ENCODE measurements at regions not wholly inside any gene's neighbourhood (a gene's known extent, or its start where the extent isn't known, plus 50 kb on each side); places are given as distances from the start of the nearest gene placed in this dataset.
"Not testable (repeated sequence)": the region's sequence is repeated elsewhere in the genome, so short reads cannot be mapped to it uniquely, and the experiment has no call there.

DNA sequence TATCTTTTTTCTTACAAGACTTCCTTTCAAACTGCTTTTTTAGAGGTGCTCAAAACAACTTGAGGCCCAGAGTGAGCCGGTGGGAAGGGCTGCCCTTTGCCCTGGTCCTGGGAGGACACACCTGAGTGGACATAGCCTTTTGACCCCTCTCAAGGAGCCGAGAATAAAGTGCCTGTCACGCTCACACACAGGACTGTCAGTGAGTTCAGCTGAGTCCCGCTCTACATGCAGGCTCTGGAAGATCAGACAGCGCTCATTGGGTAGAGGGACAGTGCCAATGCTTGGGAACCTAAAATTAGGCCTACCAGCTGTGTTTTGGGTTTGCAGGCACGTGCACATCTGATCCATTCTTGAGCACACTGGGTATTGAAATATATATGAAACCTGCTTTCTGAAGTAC is 387.8 kb downstream of the CD83 start:
- no peak for DNase-seq

DNA sequence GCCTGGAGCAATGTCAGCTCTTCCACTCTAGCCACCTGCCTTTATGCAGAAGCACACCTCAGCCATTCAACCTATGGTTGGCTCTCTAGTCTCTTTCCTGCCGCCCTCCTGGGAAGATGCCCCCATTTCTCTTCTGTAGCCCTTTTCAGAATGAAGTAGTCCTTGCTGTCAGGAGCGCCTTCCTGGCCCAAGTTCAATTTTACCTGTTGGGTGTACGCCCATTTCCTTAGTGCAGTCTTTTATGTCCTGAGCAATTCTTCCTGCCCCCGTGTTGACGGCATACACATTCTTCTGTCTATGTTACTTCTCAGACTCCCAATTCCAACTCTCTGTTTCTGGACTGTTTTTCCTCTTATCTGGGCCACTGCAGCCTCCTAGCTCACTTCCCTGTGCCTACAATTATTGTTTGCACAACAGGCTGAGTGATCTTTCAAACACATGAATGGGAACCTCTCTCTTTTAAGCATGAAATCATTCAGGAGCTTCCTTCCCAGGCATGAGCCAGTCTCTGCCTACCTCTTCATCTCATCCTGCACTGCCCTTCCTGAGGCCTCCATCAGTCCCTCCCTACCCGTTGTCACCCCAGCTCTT is 389.2 kb downstream of the CD83 start:
- DNase-seq, result peak; percentile 22 to 34 (median 24)

DNA sequence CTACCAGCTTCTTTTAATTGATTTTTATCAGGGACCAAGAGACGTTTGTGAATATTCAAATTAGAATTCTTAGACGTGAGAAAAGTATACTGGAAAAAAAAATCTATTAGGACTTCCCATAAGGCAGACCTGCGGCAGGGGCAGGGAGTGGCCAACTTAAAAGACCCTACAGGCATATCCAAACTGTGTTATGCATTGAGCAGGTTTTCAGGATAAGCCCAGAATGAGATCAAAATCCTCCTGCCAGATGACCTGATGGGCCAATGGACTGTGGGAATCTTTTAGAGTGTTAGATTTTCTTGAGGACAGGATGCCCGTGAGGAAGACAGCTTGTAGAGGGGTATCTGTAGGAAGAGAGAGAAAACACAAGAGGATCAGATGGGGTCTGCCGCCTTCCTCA is 391.5 kb downstream of the CD83 start:
- no peak for DNase-seq

DNA sequence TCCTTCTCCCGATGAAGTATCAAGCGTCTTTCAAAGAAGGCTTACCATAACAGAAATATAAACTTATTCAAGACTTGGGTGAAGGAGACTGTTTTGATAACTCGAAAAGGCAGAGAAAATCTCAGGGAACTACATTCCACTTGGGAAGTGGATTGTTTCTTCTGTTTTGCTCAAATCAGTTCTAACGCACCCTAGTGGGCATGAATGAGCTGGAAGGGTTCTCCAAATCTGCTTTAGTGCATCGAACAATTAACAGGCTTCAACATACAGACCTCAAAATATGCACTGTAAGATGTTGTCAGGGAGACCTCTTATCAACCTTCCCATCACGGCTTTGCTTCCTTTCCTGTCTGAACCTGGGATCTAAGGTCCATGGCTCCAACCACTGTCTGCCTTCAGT is 392.5 kb downstream of the CD83 start:
- DNase-seq, result no peak

DNA sequence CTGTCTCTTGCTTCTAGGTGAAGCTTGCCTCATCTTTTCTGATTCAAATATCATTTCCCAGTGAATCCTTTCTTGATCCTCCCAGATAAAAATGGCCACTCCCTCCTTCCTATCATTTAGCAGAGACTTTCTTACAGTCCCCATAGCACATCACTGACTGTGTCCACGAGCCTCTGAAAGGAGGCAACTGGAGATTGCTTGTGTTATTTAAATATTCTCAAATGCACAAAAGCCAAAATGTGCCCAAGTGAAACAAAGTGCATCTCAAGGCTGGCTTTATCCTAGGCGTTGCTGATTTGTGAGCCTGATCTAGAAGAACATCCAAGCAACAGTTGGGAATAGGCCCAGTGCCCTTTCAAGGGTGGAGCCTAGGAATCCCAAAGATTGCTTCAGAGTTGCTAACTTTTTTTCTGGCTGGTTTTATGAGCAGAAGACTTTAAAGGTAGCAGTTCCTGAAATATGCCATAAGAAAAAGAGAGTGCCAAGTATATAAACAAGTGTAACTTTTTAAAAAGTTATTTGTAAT is 393.6 kb downstream of the CD83 start:
- no peak for DNase-seq

DNA sequence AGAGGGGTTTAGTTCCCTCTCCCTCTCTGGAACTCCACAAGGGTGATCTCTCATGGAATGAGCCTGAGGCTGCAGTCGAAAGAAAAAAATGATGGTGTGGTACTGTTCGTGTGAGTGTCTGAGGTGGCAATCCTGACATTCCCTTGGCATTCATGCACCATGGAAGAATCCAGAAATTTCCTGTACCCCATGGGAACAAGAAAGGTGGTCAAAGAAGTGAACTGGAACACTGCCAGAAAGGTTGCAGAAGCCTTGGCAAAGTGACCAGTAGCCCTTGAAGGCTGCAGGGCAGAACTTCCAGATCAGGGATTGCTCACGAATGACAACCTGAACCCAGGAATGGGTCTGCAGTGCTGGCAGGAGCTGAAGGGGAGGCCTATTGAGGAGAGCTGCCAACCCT is 394.7 kb downstream of the CD83 start:
- DNase-seq, result no peak

DNA sequence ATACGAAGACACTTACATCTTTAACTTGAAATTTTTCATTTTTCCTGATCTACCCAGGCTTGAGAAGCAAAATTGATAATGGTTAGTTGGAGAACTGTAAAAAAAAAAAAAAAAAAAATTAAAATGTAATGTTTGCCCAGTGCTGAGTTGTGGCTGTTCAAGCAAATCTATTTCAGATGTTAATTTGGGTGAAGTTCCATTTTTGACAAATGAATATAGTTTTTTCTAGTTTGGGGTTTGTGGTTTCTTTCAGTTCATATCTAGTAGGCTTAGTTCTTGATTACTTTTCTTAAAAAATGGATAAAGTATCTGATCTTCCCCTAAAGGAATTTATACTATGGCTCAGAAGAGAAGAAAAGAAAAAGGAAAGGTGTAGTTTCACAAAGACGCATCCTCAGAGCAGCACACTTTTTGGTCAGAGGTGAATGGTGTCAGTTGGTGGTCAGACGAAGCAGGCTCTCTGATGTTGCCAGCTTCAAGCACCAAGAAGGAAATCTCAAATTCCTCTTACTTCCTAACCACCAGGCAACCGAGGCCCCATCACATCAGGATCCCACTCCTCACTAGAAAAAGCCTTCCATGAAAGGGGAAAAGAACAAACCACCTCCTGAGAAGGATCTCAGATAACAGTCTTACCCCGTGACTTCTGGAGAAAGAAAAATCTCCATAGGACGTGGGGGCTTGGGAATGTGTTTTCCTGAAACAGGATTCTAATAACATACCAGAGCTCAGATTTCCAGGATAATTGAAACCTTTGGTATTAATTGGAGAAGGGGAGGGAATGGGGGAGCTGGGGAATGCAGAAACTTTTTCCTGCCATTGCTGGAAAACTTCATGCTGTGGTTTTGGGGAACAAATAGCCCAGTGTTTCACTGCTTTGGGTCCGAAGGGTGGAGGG is 396.2 kb downstream of the CD83 start:
- DNase-seq, result no peak

DNA sequence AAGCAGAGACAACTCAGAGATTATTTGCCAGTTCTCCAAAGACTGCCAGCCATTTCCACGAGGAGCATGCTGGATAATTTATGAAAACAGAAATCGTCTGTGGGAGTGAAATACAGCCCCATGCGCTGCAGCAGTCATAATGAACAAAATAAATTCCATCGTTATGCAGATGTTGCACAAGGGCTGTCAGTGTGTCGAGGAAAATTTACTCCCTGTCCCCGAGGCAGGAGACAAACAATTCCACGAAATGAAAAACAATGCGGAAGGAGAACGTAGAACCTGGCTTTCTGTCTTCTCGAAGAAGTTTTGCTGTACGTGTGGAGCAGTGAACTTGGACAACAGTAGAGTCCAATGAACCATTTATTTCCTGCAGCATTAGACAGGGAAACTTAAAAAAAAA is 399.4 kb downstream of the CD83 start:
- no peak for DNase-seq

DNA sequence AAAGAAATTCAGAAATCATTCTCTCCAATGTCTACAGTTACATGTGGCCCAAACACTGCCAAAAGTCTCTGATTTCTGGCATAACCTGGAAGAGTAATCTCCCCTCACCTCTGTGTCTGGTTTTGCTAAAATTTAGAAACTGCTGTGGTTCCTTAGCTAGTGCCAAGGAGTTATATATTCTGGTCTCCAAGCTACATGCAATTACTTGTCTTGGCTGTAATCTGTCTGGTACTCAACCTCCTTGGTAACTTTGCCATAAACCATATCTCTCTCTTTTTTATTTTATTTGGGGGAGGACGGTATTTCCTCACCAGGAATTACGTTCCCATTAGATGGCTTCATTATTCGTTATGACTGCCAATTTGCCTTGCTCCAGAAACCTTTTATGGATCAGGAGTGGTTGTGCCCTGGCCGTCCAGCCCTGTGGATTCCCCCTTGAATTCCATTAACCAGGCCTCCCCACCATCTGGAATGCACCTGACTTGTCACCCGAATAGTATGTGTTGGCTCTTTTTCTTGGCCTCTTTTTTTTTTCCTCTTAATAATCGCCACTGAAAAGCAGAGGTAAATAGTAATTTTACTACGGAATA is 400.0 kb downstream of the CD83 start:
- no peak for DNase-seq

DNA sequence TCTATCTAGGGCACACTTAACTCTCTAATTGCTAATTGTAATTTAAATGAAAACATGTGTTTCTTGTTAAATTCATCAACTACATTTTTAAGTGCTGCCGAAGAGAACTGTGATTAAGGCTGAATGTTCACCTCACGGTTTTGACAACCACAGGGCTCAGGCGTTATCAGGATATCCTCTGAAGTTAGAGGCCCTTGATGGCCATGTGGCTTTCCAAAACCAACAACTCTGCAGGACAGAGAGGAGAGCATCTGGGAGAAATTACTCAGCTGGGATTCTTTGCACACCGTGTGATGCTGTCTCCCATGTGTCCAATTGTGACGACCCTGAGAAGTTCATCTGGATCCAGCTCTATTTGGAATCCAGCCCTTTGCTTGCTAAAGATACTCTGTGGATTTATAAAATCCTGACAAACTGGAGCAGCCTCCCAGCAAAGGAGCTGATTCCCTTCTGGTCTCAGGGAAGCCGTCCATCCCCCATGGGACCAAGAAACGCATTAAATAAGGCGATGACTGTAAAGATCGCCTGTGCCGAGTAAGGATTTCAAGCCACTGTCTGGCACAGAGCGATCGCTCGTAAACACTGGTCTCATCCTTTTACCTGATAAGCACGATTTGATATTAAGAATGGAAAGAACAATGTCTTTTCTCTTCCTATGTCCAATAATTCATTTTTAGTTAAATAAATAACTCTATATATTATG is 401.1 kb downstream of the CD83 start:
- no peak for DNase-seq

DNA sequence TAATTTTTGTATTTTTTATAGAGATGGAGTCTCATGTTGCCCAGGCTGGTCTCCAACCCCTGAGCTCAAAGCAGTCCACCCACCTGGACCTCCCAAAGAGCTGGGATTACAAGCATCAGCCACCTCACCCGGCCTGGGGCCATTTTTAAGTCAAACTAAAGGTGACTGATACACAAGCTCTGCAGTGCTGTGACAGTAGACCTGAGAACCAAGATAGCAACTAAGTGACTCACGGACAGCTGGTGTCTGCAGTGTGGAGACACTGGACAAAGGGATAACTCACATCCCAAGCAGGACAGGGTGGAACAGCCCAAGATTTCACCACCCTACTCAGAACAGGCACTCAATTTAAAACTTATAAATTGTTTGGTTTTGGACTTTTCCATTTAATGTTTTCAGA is 402.5 kb downstream of the CD83 start:
- DNase-seq, result peak in 2 of 3 donors; percentile 40 to 47

DNA sequence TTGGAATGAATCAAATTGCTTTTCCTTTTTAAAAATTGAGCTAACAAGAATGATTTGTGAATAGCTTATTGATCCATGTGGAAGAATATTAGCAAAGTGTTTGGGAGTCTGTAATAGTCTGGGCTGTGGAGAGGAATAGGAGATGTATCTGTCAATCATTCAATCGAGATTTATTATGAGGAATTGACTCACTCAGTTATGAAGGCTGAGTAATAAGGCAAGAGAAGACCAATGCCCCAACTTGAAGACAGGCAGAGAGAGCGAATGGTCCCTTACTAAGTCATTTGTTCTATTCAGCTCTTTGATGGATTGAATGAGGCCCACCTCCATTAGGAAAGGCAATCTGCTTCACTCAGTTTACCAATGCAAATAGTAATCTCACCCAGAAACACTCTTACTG is 403.0 kb downstream of the CD83 start:
- no peak for DNase-seq

DNA sequence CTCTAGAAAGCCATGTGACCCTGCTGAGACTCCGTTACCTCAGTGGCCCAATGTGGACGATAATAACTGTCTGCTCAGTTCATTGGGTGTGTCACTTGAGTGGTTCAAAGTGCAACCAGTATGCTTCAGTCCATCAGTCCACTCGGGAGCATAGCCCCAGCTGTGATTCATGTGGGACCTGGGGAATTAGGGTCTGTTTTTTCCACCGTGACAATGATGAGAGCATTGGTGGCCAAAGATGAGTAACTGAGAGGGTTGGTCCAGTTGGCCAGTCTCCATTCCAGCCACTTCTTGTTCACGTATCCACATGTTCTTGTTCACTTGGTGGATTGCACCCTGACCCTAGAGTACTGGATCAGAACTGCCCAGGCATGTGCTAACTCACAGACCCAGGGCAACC is 403.6 kb downstream of the CD83 start:
- no peak for DNase-seq

DNA sequence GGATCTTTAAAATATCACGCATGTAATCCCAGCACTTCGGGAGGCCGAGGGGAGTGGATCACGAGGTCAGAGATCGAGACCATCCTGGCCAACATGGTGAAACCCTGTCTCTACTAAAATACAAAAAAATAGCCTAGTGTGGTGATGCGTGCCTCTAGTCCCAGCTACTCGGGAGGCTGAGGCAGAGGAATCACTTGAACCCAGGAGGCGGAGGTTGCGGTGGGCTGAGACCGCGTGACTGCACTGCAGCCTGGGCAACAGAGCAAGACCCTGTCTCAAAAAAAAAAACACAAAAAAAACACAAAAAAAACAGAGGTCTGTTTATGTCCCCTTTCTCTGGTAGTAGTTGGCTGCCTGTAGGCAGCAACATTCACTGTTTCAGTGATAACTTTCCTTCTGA is 404.3 kb downstream of the CD83 start:
- not testable (repeated sequence) for DNase-seq

DNA sequence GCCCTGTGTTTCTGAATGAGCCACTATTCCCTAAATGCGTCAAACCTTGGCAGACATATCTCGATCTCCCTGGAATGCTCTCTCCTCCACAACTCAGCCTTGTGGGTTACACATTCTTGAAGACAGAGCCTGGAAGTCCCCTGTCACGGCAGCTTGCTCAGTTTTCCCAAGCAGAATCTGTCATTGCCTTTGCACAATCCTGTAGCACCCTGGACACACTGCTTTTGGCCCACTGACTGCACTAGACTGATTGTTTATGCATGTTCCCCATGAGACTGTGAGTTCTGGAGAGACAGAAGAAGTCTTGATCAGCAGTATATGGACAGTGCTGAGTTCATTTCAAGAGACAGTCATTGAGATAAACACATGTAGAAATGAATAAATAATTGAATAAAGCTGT is 406.7 kb downstream of the CD83 start:
- peak; percentile 49 to 86 (median 74) for DNase-seq

DNA sequence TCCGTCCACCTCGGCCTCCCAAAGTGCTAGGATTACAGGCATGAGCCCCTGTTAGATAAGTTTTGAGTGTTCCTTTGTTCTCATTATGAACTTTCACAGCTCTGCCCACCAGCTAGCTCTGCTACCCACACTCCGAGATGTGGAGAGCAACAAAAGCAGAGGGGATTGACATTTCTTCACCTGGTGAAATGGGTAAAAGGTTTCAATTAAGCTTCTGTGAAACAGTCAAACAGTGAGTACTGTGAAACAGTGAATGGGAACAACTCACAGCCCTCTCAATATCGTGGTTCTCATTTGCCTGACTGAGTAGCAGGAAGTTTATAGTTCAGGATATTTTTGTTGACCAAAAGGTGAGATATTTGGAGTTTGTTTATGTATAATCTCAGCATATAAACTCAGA is 412.8 kb downstream of the CD83 start:
- no peak for DNase-seq

DNA sequence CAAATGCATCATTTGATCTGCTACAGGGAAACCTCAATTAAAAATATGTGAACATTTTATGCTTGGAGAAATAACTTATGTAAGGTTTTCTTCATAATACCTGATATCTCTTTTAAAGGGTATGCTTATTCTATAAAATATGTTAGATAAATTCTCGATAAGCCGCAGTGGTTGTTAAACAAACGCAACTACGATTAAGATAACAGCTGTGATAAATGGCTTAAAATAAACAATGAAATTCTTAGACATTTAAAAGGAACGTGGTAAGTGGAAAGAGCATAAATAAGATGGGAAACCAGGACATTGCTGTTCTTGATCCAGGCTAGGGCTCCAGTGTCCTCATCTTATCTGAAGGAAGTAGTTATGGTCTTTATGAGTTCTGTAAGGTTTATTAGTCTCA is 415.9 kb downstream of the CD83 start:
- no peak for DNase-seq

DNA sequence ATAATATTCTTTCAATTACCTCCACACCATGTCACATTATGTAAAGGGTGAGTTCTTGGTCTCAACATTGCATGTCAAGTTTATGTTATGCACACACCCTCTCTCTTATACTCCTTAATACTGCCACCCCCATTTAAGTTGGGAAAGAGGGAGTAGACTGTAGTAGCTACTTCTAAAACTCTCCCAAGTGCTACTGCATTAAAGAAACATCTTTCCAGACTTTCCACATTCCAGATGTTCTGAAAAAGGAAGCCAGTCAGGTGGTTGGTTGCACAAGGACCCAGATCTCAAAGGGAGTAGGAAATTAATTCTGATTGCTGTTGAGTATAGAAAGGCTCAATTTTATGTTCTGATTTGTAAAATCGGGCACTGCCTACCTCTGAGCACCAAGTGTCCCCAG is 419.5 kb downstream of the CD83 start:
- peak in 2 of 3 donors; percentile 40 to 43 for DNase-seq

DNA sequence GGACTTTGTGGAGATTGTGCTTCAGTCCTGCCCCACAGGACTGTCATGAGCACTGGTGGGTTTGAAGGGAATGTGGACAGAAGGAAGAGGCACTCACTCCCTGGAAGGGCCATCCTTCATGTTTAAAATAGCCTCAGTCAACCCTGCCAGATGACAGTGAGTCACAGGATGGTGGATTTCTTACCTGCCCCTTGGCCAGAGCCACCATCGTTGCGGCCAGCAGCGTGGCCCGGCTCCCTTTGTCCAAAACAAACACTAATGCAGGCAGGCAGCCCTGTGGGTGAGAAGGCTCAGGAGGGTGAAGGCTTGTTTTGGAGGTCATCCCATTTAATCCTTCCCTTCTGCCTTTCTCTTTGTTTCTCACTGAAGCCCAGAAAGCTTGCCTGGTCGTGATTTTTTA is 422.7 kb downstream of the CD83 start:
- DNase-seq, result no peak

DNA sequence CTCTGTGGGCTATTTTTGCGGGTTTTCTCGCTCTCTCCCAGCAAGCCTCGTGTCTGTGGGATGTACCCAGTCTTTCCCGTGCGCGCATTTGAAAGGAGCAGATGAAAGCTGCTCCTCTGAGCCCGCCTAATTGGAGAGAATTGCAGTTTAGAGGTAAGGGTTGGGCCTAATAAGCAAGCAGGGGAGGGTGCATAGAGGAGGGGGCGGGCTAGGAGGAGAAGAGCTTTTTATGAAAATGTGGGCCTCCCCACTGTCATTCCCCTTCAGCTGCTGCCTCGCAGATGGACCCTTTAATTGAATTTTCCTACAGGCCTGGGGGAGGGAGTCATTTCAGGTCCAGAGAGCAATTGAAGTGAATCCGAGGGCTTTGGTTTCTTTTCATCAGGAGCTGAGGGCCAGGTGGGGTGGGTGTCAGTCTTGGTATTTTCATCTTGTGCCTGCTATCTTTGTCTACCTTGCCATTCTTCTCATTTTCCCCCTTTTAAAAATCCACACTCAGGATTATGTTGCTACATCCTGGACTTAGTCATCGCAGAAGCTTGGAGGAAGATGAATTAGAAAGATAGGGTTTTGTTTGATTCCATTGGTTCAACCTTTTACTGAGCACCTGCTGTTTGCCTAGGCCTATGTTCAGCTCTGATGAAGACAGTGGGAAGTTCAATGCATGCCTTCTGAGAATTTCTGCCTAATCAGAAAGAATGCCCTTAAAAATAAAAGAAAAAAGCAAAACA is 423.4 kb downstream of the CD83 start:
- DNase-seq, result no peak

DNA sequence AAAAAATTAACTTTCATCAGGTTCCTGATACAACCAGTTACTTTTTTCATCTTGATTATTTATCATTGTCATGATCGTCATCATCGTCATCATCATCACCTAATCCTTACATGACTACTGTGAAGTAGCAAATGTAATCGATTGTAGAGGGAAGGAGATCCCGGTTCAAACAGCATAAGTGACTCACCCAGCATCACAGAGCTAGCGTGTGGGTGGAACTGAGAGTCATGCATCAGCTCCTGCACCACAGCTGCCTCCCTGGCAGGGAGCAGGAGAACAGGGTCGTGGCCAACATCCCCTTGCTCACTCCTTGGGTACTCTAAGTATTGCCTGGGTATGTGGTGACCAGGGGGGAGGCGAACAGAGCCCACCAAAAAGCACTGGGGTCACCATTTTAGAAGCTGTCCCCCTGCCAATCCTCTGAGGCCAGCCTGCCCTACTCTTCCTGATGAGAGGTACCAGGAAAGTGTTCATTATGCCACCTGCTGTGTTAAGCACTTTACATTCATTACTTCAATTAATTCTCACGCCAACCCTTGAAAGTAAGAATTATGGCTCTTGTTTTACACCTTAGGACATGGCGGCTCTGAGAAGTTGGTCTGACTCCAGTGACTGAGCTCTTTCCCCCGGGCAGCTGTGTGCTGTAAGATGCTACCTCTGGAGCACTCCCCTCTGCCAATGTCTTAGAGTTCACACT is 425.2 kb downstream of the CD83 start:
- peak; percentile 85 to 93 (median 91) for DNase-seq
